Fibroblast of mammary gland (primary cell): ENCODE measurements at regions not wholly inside any gene's neighbourhood (a gene's known extent, or its start where the extent isn't known, plus 50 kb on each side); places are given as distances from the start of the nearest gene placed in this dataset.
A peak's percentile ranks its signal among the peaks of the same experiment; 100 is the strongest.

Experiments used
- DNase-seq: peaks from one replicate; pipeline ENCODE4 v3.0.0-alpha.2; 2010; ENCODE audit warnings: low read depth
- H3K4me3 ChIP-seq: 2 replicates; pipeline ENCODE4 v1.5.1; 2011; ENCODE audit warnings: low read depth, mild to moderate bottlenecking, low read length, moderate library complexity; ENCODE audit not compliant: control insufficient read depth
- CTCF ChIP-seq: conservative IDR thresholded peaks from 2 replicates; pipeline ENCODE4 v1.5.1; 2011; ENCODE audit warnings: low read depth, low read length, inconsistent platforms; ENCODE audit not compliant: control insufficient read depth, insufficient read depth

GRCh38 chr3:150218236-150218635 lies 189.9 kb upstream of the TSC22D2 start:
- no peak for DNase-seq
- H3K4me3 ChIP-seq = no peak overlapping the region
- no peak for TF ChIP-seq CTCF

DNA sequence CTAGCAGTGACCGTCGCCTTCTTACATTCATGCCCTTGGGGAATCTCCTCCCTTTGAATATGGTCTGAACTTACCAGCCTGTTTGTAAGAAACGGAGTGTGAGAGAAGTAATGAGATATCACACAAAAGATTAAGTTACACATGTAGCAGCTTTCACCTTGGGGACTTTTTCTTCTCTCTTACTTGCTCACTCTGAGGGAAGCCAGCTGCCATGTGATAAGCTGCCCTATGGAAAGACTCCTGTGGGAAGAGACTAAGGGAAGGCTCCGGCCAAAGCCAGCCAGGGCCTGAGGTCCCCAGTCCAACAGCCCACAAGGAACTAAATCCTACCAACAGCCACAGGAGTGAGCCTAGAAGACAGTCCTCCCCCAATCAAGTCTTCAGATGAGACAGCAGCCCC lies 190.4 kb upstream of the TSC22D2 start:
- no peak overlapping the region for H3K4me3 ChIP-seq
- DNase-seq = no peak
- TF ChIP-seq CTCF = no peak

DNA sequence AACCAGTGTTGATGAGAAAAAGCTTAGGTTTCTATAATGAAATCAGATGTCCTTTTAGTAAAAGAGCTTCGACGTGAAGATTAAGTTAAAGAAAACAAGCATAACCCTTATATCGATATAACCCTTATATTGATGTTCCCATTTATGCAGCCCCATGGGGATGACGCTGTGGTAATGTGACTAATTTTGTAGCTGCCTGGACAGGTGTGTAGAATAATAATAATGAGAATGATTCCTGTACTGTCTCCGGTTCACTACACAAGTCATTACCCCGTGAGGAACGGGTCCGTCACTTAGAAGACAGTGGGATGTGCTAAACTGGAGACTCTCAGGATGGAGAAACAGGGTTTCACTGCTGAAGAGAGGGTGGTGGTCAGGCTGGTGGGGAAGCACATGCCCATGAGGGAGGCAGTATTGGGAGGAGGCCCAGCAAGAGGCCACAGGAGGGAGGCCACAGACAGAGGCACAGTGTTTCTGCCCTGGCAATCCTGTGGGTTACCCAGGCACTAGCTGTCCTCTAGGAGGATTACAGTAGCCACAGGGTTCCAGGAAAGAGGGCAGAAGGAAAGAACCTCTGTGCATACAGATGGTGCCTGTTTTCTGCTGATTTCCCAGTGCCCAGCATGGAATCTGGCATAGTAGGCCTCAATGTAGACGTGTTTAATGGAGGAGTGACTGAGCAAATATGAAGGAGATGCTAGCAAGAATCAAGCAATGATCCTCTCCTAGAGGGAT lies 191.1 kb upstream of the TSC22D2 start:
- no peak overlapping the region for H3K4me3 ChIP-seq
- no peak for TF ChIP-seq CTCF
- DNase-seq = no peak

- DNase-seq = peak; percentile 49
- no peak for TF ChIP-seq CTCF
- no peak overlapping the region for H3K4me3 ChIP-seq
Observed at GRCh38 chr3:150216041-150216811, 191.9 kb upstream of the TSC22D2 start.

GRCh38 chr3:150215616-150216015 lies 192.5 kb upstream of the TSC22D2 start:
- no peak overlapping the region for H3K4me3 ChIP-seq
- no peak for DNase-seq
- no peak for TF ChIP-seq CTCF

- no peak for DNase-seq
- no peak overlapping the region for H3K4me3 ChIP-seq
- TF ChIP-seq CTCF = no peak
Observed at GRCh38 chr3:150213577-150213976, 194.5 kb upstream of the TSC22D2 start.
